NB4 (cell line): ENCODE measurements at regions not wholly inside any gene's neighbourhood (a gene's known extent, or its start where the extent isn't known, plus 50 kb on each side); places are given as distances from the start of the nearest gene placed in this dataset.

ENCODE experiments used
- MAX ChIP-seq: IDR thresholded peaks from 2 replicates; pipeline ENCODE4 v1.6.1; 2011; ENCODE audit warnings: low read depth, low read length
- MYC ChIP-seq: IDR thresholded peaks from 2 replicates; pipeline ENCODE4 v1.6.1; 2011; ENCODE audit warnings: low read depth, low read length

DNA sequence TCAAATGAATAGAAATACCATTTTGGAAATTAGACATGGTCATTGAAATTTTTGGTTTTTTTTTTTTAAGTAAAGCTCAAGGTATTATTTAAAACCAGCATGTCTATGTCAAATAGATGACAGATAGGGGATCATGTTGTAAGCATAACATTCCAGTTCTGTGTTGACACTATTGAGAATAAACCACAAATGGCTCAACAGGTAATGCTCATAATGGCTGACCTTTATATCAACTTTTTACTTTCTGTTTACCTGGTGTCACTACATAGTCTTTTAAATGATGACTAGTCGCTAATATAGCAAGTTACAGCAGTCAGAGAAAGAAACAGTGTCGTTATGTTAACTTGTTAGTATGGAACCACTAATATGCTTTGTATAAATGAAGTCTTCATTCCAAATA is 616.0 kb downstream of the GATA3 start:
- TF ChIP-seq MAX (no peak), MYC (no peak)
